ENCODE measurements at regions not wholly inside any gene's neighbourhood (a gene's known extent, or its start where the extent isn't known, plus 50 kb on each side); places are given as distances from the start of the nearest gene placed in this dataset.

DNA sequence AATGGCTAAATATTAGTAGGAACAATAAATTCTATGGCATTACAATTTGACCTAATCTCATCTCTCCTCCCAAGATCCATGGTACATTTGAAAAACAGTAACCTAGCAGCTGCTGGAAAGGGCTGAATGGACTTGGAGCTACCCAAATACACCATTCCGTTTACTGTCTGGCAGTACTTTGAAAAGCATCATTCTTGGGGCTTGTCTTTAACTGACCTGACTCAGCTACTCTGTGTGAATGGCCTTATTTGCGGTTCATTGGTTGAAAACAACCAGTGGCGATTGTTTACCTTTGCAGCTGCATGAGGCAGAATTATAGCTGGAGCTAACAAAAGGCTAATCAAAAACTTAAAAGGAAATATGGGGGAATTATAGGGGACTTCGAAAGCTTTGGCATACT lies 311.2 kb upstream of the MCTP2 start:
- TF ChIP-seq, protein P1, sequence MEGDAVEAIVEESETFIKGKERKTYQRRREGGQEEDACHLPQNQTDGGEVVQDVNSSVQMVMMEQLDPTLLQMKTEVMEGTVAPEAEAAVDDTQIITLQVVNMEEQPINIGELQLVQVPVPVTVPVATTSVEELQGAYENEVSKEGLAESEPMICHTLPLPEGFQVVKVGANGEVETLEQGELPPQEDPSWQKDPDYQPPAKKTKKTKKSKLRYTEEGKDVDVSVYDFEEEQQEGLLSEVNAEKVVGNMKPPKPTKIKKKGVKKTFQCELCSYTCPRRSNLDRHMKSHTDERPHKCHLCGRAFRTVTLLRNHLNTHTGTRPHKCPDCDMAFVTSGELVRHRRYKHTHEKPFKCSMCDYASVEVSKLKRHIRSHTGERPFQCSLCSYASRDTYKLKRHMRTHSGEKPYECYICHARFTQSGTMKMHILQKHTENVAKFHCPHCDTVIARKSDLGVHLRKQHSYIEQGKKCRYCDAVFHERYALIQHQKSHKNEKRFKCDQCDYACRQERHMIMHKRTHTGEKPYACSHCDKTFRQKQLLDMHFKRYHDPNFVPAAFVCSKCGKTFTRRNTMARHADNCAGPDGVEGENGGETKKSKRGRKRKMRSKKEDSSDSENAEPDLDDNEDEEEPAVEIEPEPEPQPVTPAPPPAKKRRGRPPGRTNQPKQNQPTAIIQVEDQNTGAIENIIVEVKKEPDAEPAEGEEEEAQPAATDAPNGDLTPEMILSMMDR (IDR thresholded peaks at IDR 0.05): no peak
- TF ChIP-seq GABPA (IDR thresholded peaks at IDR 0.05; ENCODE audit: low read depth) (no peak), FOXJ3 (CRISPR knock-in tag; IDR thresholded peaks at IDR 0.05) (no peak), POLR2AphosphoS5 (IDR thresholded peaks at IDR 0.05; ENCODE audit: low read depth, low read length) (no peak), EZH2phosphoT487 (IDR thresholded peaks at IDR 0.05; ENCODE audit: borderline replicate concordance, low read depth) (no peak)
- TF ChIP-seq, protein P2, sequence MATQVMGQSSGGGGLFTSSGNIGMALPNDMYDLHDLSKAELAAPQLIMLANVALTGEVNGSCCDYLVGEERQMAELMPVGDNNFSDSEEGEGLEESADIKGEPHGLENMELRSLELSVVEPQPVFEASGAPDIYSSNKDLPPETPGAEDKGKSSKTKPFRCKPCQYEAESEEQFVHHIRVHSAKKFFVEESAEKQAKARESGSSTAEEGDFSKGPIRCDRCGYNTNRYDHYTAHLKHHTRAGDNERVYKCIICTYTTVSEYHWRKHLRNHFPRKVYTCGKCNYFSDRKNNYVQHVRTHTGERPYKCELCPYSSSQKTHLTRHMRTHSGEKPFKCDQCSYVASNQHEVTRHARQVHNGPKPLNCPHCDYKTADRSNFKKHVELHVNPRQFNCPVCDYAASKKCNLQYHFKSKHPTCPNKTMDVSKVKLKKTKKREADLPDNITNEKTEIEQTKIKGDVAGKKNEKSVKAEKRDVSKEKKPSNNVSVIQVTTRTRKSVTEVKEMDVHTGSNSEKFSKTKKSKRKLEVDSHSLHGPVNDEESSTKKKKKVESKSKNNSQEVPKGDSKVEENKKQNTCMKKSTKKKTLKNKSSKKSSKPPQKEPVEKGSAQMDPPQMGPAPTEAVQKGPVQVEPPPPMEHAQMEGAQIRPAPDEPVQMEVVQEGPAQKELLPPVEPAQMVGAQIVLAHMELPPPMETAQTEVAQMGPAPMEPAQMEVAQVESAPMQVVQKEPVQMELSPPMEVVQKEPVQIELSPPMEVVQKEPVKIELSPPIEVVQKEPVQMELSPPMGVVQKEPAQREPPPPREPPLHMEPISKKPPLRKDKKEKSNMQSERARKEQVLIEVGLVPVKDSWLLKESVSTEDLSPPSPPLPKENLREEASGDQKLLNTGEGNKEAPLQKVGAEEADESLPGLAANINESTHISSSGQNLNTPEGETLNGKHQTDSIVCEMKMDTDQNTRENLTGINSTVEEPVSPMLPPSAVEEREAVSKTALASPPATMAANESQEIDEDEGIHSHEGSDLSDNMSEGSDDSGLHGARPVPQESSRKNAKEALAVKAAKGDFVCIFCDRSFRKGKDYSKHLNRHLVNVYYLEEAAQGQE (IDR thresholded peaks at IDR 0.05; ENCODE audit: low read depth, low read length): no peak
- TF ChIP-seq, protein P3, sequence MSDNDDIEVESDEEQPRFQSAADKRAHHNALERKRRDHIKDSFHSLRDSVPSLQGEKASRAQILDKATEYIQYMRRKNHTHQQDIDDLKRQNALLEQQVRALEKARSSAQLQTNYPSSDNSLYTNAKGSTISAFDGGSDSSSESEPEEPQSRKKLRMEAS (IDR thresholded peaks at IDR 0.05; ENCODE audit: low read depth): no peak

All from SK-N-SH (cell line).